Stimulated activated CD4-positive, alpha-beta T cell treated with anti-CD3 and anti-CD28 coated beads, TNF-alpha, amount 100 ng/mL, for 4 hours (primary cell): ENCODE measurements at regions not wholly inside any gene's neighbourhood (a gene's known extent, or its start where the extent isn't known, plus 50 kb on each side); places are given as distances from the start of the nearest gene placed in this dataset.
"Not testable (repeated sequence)": the region's sequence is repeated elsewhere in the genome, so short reads cannot be mapped to it uniquely, and the experiment has no call there.

Experiments used
- DNase-seq, 3 experiments: peaks; one replicate each; pipeline ENCODE4 v3.0.0-alpha.2; 2020; ENCODE audit warnings: low read depth in 3 of 3

DNA sequence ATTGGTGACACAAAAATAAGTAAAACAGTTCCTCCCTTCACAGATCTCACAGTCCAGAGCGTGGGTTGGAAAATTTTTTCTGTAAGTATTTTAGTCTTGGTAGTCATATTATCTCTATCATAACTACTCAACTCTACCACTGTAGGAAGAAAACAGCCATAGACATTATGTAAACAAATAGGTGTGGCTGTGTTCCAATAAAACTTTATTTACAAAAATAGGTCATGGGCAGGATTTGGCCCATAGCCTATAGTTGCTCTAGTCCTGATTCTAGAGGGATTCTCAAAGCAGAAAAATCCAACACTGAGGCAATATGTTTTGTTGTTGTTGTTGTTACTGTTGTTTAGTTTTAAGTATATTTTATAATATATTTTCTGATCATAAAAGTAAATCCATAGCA lies 206.1 kb upstream of the GADL1 start:
- no peak for DNase-seq

DNA sequence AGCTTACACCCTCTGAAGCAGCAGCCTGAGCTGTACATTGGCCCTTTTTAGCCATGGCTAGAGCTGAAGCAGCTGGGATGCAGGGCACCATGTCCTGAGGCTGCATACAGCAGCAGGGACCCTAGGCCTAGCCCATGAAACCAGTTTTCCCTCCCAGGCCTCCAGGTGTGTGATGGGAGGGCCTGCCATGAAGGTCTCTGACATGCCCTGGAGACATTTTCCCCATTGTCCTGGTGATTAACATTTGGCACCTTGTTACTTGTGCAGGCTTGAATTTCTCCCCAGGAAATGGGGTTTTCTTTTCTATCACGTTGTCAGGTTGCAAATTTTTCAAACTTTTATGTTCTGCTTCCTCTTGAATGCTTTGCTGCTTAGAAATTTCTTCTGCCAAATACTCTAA lies 206.8 kb upstream of the GADL1 start:
- not testable (repeated sequence) for DNase-seq

DNA sequence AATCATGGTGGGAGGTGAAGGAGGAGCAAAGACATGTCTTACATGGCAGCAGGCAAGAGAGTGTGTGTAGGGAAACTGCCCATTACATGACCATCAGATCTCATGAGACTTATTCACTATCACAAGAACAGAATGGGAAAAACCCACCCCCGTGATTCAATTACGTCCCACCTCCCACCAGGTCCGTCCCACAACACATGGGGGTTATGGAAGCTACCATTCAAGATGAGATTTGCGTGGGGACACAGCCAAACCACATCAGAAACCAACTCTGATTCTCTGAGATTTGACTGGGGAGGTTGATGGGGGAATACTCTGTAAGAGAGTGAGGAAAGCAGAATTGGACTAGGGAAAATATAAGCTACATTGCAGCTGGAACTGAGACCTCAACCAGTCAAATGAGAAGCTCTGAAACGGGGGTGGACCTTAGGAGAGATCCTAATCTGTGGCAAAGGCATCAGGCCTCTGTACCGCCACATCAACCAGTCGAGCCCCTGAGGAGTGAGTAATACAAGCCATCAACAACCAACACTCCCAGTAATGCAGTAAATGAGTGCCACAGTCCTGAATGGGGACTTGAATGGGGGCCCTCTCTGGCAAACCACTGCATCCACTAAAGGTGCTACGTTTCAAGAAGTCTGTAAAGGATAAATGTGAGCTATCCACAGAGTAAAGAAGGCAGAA lies 207.9 kb upstream of the GADL1 start:
- no peak for DNase-seq

- no peak for DNase-seq
These were observed 208.7 kb upstream of the GADL1 start for GRCh38 chr3:31103181-31103580.

DNA sequence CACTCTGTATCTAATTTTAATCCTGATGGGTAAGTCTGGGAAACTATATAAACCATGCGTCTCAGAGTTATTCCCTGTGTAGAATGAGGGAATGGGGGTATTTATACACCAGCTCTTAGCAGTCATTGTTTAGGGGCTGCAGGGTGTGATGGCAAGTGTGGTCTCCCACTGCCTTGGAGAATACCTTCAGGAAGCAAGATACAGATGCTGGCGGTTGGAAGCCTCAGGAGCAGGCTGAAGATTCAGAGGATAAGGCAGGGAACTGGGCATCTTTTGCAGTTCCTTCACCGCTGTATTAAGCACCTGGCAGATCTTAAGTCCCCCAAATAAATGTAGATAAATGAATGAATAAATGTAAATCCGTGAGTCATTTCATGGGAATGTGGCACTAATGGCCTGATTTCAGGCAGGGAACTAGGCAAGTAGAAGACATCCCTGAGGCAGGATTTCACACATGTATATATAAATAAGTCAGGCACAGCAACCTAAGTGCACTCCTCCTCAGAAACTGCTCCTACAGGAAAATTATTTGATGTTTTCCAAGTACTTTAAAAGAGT lies 209.2 kb upstream of the GADL1 start:
- DNase-seq, result no peak

DNA sequence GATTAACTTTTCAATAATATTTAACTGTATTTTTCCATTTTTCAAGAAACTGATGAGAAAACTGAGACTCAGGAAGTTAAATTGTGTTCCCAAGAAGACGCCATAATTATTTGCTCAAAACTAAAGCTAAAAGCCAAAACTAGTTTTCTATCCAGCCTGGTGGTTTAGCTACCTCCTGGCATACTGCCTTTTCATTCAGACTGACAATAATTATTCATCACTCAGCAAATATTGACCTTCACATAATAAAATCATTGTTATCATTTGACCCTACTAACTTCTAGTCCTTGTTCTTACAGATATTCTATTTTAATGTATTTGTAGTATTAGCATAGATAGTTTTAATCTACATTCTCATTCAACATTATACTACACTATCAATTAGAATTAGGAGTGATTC lies 210.6 kb upstream of the GADL1 start:
- DNase-seq, result no peak

DNA sequence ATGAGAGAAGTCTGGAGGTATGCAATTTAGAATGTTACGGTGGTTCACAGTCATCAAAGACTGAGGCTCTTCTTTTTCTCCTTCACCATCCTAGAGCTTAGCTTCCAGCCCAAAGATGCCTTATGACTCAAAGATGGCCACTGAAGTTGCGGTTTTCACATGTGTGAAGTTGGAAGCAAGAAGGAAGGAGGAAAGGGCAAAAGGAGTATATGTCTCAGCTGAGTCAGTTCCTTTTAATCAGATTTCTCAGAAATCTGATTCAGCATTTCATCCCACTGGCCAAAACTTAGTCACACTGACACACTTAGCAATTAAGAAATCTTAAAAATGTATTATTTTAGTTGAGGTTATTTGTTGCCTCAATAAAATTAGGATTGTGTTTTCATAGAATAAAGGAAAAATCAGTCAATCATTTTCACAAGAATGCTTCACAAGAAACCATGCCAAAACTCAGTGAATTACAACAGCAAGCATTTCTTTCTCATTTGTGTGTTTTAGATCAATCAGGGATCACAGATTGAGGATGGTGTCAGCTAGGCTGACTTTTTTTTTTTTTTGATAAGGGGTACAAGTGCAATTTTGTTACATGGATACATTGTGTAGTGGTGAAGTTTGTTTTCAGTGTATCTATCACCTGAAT lies 211.1 kb upstream of the GADL1 start:
- DNase-seq, result no peak

DNA sequence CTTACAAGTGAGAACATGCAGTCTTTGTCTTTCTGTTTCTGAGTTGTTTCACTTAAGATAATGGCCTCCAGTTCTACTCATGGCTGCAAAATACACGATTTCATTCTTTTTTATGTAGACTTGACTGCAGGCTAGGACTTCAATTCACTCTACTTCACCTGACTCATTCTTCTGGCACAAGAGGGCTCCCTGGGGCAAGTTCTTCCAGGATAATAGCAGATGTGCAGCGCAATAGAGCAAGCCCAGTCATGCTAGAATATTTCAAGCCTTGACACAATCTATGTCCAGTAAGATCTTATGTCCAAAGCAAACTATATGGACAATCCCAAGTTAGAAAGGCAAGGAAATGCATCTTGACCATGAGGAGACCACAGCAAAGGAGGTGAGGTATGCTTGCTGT lies 211.7 kb upstream of the GADL1 start:
- no peak for DNase-seq

DNA sequence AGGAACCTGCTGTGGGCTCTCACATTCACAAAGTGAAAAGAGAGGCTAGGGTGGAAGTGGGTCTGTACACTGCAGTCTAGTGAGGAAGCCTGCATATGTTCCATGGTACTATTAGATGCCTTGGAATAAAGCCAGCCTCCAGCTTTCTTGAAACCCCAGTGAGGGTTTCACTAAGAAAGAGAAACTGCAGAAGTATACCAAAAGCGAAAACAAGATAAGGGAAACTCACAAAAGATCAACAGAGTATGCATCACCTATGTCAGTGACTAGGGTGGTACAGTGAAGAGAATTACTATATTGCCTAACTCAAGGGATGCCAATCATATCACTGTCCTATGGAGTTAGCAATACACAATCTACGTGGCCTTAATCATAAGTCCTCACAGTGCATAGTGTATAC lies 212.5 kb upstream of the GADL1 start:
- DNase-seq, result no peak

- DNase-seq, result no peak
These were observed 220.4 kb upstream of the GADL1 start for GRCh38 chr3:31114929-31115283.

DNA sequence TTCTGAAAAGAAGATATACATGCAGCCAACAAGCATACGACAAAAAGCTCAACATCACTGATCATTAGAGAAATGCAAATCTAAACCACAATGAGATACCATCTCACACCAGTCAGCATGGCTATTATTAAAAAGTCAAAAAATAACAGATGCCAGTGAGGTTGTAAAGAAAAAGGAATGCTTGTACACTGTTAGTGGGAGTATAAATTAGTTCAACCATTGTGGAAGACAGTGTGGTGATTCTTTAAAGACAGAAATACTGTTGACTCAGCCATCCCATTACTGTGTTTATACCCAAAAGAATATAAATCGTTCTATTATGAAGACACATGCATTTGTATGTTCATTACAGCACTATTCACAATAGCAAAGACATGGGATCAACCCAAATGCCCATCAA lies 221.1 kb upstream of the GADL1 start:
- DNase-seq, result not testable (repeated sequence)

DNA sequence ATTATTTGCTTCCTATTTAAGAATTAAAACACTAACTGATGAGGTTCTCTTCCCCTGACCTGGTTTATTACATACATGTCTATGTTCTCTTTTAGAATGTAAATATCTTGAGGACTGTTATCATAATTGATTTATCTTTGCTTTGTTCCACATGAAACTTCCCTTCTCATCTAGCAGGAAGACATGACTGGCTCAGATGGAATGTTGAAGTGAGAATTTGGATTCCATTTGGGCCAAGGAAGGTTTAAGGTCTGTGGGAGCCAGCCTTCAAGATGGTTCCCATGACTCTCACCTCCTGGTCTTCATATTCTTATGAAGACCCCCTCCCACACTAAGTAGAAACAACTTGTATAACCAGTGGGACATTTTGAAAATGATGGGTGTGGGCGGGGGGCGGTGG lies 222.2 kb upstream of the GADL1 start:
- DNase-seq, result no peak

DNA sequence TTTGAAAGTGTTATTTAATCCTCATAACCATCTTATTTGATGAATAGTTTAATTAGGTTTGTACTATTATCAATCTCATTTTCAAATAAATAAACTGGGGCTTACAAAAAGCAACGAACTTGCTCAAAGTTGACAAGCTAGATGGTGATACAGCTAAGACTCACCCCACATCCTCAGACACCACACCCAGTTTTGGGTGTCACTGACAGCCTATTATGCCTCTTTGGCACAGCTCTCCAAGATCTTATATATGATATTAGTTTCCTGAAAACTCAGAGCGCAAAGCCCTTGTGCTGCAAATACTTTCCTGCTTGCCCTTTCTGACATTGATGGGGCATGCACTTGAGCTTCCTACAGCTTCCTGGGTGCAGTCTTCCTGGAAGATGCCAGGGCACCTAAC lies 223.4 kb upstream of the GADL1 start:
- DNase-seq, result no peak

DNA sequence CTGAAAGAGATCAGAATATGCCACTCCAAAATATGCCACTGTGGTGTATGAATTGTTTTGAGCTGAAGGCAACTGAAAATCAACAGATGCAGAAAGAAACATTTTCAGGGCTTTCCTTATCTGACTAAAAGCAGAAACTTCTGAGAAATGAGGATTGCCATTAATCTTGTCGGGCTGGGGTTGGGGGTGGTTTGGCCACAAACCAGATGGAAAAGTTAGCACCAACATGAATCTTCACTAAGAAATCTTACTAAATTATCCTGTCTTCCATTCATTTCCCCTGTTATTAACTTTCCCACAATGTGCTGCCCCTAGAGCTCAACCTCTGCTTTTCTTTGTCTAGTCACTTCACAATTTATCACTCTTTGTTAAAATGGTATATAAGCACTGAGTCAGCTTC lies 229.9 kb upstream of the GADL1 start:
- DNase-seq, result no peak

DNA sequence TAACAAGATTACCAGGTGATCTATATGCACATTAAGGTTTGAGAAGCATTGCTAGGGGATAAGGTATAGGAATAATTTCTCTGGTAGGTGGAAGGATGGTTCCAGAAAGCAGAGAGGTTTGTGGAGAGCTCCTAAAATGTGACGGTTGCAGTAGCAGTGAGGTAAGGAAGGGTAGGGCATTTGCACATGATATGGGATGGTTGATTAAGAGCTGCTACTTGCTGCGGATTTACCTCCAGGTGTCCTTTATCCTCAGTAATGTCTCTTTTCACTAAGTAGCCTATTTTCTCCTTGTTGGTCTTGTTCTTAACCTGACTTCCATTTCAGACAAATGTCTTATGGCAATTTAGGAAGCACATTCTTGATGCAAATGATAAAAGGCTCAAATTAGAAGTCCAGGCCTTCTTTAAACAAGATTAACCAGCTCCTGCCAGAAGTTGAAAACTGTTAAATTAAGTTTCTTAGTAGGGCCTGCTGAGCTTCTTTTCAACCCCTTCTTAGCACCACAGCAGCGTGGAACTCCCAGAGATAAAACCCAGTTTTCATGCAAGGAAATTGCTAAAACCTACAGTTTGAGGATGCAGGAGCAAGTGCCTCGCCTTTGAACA lies 231.1 kb upstream of the GADL1 start:
- no peak for DNase-seq

DNA sequence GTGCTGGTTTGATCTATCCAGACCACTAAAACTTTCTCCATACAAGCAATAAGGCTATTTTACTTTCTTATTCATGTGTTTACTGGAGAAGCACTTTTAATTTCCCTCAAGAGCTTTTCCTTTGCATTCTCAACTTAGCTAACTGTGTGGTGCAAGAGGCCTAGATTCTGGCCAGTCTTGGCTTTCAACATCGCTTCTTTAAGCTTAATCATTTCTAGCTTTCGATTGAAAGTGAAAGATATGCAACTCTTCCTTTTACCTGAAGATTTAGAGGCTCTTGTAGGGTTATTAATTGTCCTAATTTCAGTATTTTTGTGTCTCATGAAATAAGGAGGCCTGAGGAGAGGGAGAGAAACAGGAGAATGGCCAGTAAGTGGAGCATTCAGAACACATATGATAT lies 234.8 kb upstream of the GADL1 start:
- no peak for DNase-seq

GRCh38 chr3:31132132-31132769 lies 237.8 kb upstream of the GADL1 start:
- DNase-seq, result no peak

DNA sequence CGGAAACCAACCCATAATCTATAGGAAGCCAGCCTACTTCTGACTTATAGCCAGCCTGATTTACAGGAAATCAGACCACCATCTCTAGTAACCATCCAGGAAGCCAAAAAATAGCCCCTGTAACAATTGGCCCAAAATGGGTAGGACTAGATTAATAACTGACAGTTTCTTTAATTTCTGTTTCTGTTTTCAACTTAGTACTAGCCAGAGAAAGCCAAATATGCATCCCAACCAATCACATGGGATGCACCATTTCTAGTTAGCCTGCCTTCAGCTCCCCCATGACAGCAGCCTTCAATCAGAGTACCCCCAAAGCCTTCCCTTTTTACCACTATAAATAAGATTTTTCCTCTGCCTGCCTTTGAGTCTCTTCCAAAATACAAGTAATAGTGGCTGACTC lies 239.1 kb upstream of the GADL1 start:
- no peak for DNase-seq

DNA sequence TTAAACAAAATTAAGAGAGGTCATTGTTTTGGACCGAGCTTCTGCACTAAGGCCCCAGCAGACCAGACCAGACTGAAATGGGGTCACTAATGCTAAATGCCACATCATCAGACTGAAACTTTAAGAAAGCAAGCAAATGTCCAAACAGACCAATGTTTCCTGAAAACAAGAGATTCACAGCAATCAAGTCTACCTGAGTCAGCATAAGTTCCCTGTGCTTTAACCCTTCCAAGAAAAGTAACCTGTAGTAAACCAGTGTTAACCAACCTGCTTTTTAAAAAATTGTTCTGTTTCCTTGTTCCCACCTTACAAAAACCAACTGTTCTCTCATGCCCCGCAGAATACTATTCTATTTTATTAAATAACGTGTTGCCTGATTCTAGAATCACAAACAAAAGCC lies 241.1 kb upstream of the GADL1 start:
- no peak for DNase-seq

GRCh38 chr3:31137718-31138465 lies 243.4 kb upstream of the GADL1 start:
- no peak for DNase-seq

GRCh38 chr3:31140470-31140869 lies 246.0 kb upstream of the GADL1 start:
- DNase-seq, result no peak

GRCh38 chr3:31142139-31142538 lies 247.7 kb upstream of the GADL1 start:
- no peak for DNase-seq
